Muscle layer of duodenum (tissue), 2 donors: ENCODE measurements at regions not wholly inside any gene's neighbourhood (a gene's known extent, or its start where the extent isn't known, plus 50 kb on each side); places are given as distances from the start of the nearest gene placed in this dataset.

ENCODE experiments used
- H3K27ac ChIP-seq: one replicate; pipeline ENCODE4 v1.7.0; 2013; ENCODE audit warnings: mild to moderate bottlenecking, low read length
- H3K27me3 ChIP-seq: one replicate; pipeline ENCODE4 v1.7.0; 2013; ENCODE audit warnings: low read depth, mild to moderate bottlenecking, control low read depth, low read length
- H3K36me3 ChIP-seq, 2 donors: one replicate each; pipeline ENCODE4 v1.7.0; 2013; ENCODE audit warnings: low read length in 2 of 2, control low read depth in 1 of 2, mild to moderate bottlenecking in 1 of 2; ENCODE audit not compliant: insufficient read depth in 2 of 2, control insufficient read depth in 1 of 2
- H3K4me1 ChIP-seq, 2 donors: one replicate each; pipeline ENCODE4 v1.7.0; 2013; ENCODE audit warnings: low read length in 2 of 2, mild to moderate bottlenecking in 2 of 2, control low read depth in 1 of 2, moderate library complexity in 1 of 2; ENCODE audit not compliant: insufficient read depth in 2 of 2, control insufficient read depth in 1 of 2
- H3K4me3 ChIP-seq, 2 donors: one replicate each; pipeline ENCODE4 v1.7.0; 2013; ENCODE audit warnings: low read length in 2 of 2, low read depth in 1 of 2, mild to moderate bottlenecking in 1 of 2
- H3K9me3 ChIP-seq, 2 donors: one replicate each; pipeline ENCODE4 v1.7.0; 2013; ENCODE audit warnings: low read length in 2 of 2, control low read depth in 1 of 2, mild to moderate bottlenecking in 1 of 2; ENCODE audit not compliant: control insufficient read depth in 1 of 2
- donor health status: healthy.

DNA sequence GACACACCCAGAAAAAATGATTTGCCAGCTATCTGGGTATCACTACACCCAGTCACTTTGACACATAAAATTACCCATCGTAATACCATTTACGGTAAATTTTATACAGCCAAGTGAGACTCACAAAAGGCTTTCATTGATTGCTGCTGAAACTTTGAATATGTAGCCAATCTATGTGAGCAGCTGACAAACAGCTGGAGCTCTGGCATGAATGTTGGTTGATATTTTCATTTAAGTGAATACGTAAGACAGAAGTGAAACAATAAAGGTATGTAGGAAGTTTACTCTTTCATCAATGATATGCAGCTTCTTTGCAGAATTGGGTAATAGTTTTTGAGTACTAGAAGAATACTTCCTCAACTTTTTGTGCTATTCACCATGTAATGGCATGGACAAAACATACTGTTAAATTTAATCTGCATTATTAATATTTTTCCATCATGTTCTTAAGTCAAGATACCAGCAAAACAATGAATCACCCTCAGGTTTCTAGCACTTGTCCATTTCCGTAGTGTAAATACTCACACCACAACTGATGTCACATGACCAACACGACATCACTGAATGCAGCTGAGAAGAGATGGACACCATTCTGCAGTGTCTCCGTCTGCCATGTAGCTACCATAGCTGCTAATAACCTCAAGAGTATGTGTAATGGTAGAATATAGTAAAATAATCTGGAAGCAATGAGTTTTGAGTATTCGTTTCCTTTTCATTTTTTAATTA lies 205.9 kb upstream of the HES1 start:
- Histone ChIP-seq H3K27me3 (no peaks in the 10 kb centered on the region), H3K4me3 (no peak overlapping the region)

GRCh38 chr3:193932136-193932535 lies 203.8 kb upstream of the HES1 start:
- Histone ChIP-seq H3K27ac (no peak overlapping the region), H3K36me3 (no peaks in the 10 kb centered on the region), H3K4me1 (no peaks in the 10 kb centered on the region), H3K4me3 (no peak overlapping the region), H3K9me3 (no peaks in the 10 kb centered on the region), H3K27me3 (no peaks in the 10 kb centered on the region)

More for the DNA sequence above, 205.9 kb upstream of the HES1 start:
- no peaks in the 10 kb centered on the region for H3K9me3 ChIP-seq
- no peak overlapping the region for H3K27ac ChIP-seq
- no peaks in the 10 kb centered on the region for H3K4me1 ChIP-seq
- no peaks in the 10 kb centered on the region for H3K36me3 ChIP-seq

DNA sequence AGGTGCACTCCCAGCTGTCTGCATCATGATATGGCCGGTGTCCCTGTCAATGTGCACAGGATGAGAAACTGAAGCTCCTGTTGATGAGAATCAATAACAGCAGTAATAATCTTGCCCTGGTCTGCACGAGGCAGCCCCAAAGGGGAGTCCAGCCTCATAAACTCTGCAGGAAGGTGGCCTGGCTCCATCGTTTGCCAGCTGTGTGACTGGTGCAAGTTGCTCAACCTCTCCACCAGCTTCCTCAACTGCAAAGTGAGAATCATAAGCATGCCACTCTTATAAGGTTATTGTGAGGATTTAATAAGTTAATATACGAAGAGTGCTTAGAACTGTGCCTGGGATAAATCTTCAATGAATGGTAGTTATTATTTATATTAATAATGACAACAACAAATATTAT lies 203.4 kb upstream of the HES1 start:
- H3K27me3 ChIP-seq, result no peaks in the 10 kb centered on the region
- no peaks in the 10 kb centered on the region for H3K4me1 ChIP-seq
- no peak overlapping the region for H3K4me3 ChIP-seq
- H3K9me3 ChIP-seq, result no peaks in the 10 kb centered on the region
- H3K27ac ChIP-seq, result no peak overlapping the region
- no peaks in the 10 kb centered on the region for H3K36me3 ChIP-seq

DNA sequence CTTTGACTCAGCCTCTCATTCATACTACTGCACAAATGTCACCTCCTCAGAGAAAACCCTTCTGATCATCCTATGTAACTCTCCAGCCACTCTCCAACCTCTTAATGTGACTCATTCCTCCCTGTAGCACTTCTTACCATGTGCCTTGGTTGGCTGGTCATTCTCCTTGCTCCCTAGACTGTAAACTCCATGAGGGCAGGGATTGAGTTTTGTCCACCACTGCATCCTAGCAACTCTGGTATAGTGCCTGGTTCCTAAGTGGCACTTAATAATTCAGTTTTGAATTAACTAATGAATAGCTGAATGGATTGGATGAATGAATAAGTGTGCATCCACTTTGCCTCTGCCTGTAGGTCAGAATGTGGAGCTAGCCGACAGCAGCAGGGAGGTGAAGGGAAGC lies 202.5 kb upstream of the HES1 start:
- H3K27ac ChIP-seq, result no peak overlapping the region
- no peaks in the 10 kb centered on the region for H3K27me3 ChIP-seq
- H3K36me3 ChIP-seq, result no peaks in the 10 kb centered on the region
- H3K4me3 ChIP-seq, result no peak overlapping the region
- no peaks in the 10 kb centered on the region for H3K9me3 ChIP-seq
- no peaks in the 10 kb centered on the region for H3K4me1 ChIP-seq

DNA sequence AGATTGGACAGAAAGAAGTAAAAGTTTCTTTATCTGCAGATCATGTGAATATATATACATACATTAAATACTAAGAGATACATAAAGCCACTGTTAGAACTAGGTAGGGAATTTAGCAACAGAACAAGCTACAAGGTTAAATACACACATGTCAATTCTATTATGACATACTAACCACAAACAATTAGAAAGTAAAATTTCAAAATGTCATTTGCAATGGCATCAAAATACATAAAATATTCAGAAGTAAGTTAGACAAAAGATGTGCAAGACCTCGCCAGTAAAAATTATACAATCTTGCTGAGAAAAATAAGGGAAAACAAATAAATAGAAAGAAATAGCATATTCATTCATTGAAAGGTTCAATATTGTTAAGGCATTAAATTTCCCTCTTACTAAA lies 200.0 kb upstream of the HES1 start:
- Histone ChIP-seq H3K36me3 (no peaks in the 10 kb centered on the region), H3K27me3 (no peaks in the 10 kb centered on the region), H3K4me1 (no peaks in the 10 kb centered on the region), H3K27ac (no peak overlapping the region), H3K9me3 (no peaks in the 10 kb centered on the region), H3K4me3 (no peak overlapping the region)

- no peak overlapping the region for H3K4me3 ChIP-seq
- H3K4me1 ChIP-seq, result no peaks in the 10 kb centered on the region
- H3K27ac ChIP-seq, result no peak overlapping the region
- H3K36me3 ChIP-seq, result no peaks in the 10 kb centered on the region
- H3K27me3 ChIP-seq, result no peaks in the 10 kb centered on the region
- H3K9me3 ChIP-seq, result no peaks in the 10 kb centered on the region
Measured at GRCh38 chr3:193938613-193939012, 197.3 kb upstream of the HES1 start.

DNA sequence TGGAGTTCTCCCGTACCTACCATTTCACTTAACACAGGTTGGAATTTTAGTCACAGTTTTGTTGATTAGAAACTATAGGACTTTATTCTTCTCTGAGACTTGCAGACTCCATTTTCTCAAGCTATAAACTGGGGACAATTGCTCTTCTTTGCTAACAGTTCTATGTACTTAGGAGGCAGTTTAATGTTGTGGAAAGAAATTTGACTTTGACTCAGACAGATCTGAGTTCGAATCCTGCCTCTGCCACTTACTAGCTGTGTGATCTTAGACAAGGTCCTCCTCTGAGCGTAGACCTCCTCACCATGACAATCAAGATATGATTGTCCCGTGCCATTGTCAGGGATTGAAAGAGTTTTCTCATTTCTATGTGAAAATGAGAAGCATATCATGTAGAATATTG lies 196.4 kb upstream of the HES1 start:
- no peaks in the 10 kb centered on the region for H3K27me3 ChIP-seq
- no peaks in the 10 kb centered on the region for H3K4me1 ChIP-seq
- no peaks in the 10 kb centered on the region for H3K9me3 ChIP-seq
- H3K4me3 ChIP-seq, result no peak overlapping the region
- no peak overlapping the region for H3K27ac ChIP-seq
- no peaks in the 10 kb centered on the region for H3K36me3 ChIP-seq

GRCh38 chr3:193940526-193940925 lies 195.4 kb upstream of the HES1 start:
- Histone ChIP-seq H3K36me3 (no peaks in the 10 kb centered on the region), H3K4me1 (no peaks in the 10 kb centered on the region), H3K27me3 (no peaks in the 10 kb centered on the region), H3K4me3 (no peak overlapping the region), H3K9me3 (no peaks in the 10 kb centered on the region), H3K27ac (no peak overlapping the region)

GRCh38 chr3:193941486-193941885 lies 194.5 kb upstream of the HES1 start:
- no peaks in the 10 kb centered on the region for H3K4me1 ChIP-seq
- H3K4me3 ChIP-seq, result no peak overlapping the region
- no peaks in the 10 kb centered on the region for H3K27me3 ChIP-seq
- no peaks in the 10 kb centered on the region for H3K9me3 ChIP-seq
- no peaks in the 10 kb centered on the region for H3K36me3 ChIP-seq
- no peak overlapping the region for H3K27ac ChIP-seq

- H3K4me3 ChIP-seq, result no peak overlapping the region
- H3K27ac ChIP-seq, result no peak overlapping the region
- no peaks in the 10 kb centered on the region for H3K4me1 ChIP-seq
- no peaks in the 10 kb centered on the region for H3K36me3 ChIP-seq
- H3K27me3 ChIP-seq, result no peaks in the 10 kb centered on the region
- no peaks in the 10 kb centered on the region for H3K9me3 ChIP-seq
Measured at GRCh38 chr3:193942516-193943055, 193.4 kb upstream of the HES1 start.

GRCh38 chr3:193943200-193943599 lies 192.7 kb upstream of the HES1 start:
- no peaks in the 10 kb centered on the region for H3K9me3 ChIP-seq
- no peaks in the 10 kb centered on the region for H3K36me3 ChIP-seq
- H3K4me3 ChIP-seq, result no peak overlapping the region
- no peak overlapping the region for H3K27ac ChIP-seq
- no peaks in the 10 kb centered on the region for H3K27me3 ChIP-seq
- no peaks in the 10 kb centered on the region for H3K4me1 ChIP-seq
